ENCODE measurements at regions not wholly inside any gene's neighbourhood (a gene's known extent, or its start where the extent isn't known, plus 50 kb on each side); places are given as distances from the start of the nearest gene placed in this dataset.

- no peak overlapping the region for H3K18ac ChIP-seq (ENCODE audit: low read length)
- H3K79me1 ChIP-seq (ENCODE audit: low read depth, low read length) = no peaks in the 10 kb centered on the region
- H3K23ac ChIP-seq (ENCODE audit: low read depth, low read length, poor library complexity) = no peak overlapping the region
- H4K8ac ChIP-seq (ENCODE audit: low read depth, low read length) = no peak overlapping the region
- no peak overlapping the region for H2BK5ac ChIP-seq (ENCODE audit: low read length)
- no peak for DNase-seq (ENCODE audit: low spot score)
- no peak overlapping the region for H2AFZ ChIP-seq (ENCODE audit: low read length)
- no peak overlapping the region for H3K14ac ChIP-seq (ENCODE audit: low read length)
- H3K36me3 ChIP-seq (replicated peaks in 1 of 2; ENCODE audit: control insufficient read depth in 2 of 2, insufficient read depth in 2 of 2, low read length in 2 of 2) = no peaks in the 10 kb centered on the region
- no peak overlapping the region for H3K9ac ChIP-seq (ENCODE audit: low read depth, low read length, poor library complexity)
- no CpG with 5 or more reads among the region's 6 CpGs for WGBS, 2 donors (ENCODE audit: extremely low coverage in 2 of 2, insufficient read length in 2 of 2, insufficient replicate concordance in 1 of 2)
- H3K27me3 ChIP-seq (ENCODE audit: control insufficient read depth in 3 of 3, insufficient read depth in 3 of 3, low read depth in 1 of 3, low read length in 3 of 3) = no peaks in the 10 kb centered on the region
- H2AK5ac ChIP-seq (ENCODE audit: low read depth, low read length) = no peak overlapping the region
- no peak overlapping the region for H2BK120ac ChIP-seq (ENCODE audit: low read depth, low read length)
- H3K9me3 ChIP-seq (replicated peaks in 1 of 2; ENCODE audit: control insufficient read depth in 2 of 2, insufficient read depth in 1 of 2, low read depth in 1 of 2, low read length in 2 of 2) = no peaks in the 10 kb centered on the region
- H3K4me3 ChIP-seq (ENCODE audit: low read length in 2 of 2) = no peak overlapping the region
- H4K91ac ChIP-seq (ENCODE audit: low read depth, low read length, poor library complexity) = no peak overlapping the region
- no peak overlapping the region for H2BK12ac ChIP-seq (ENCODE audit: low read length)
- H3K4me1 ChIP-seq (ENCODE audit: control insufficient read depth in 2 of 2, insufficient read depth in 1 of 2, low read depth in 1 of 2, low read length in 2 of 2) = no peaks in the 10 kb centered on the region
- H3K4ac ChIP-seq (ENCODE audit: low read length) = no peak overlapping the region
- H3K4me2 ChIP-seq (ENCODE audit: insufficient read depth, low read length, poor library complexity, severe bottlenecking) = no peak overlapping the region
- H3K27ac ChIP-seq (replicated peaks; ENCODE audit: low read length) = no peak overlapping the region
- H2BK15ac ChIP-seq (ENCODE audit: low read length) = no peak overlapping the region
These were observed 97.4 kb upstream of the ARHGAP20 start for GRCh38 chr11:110809417-110810199.

DNA sequence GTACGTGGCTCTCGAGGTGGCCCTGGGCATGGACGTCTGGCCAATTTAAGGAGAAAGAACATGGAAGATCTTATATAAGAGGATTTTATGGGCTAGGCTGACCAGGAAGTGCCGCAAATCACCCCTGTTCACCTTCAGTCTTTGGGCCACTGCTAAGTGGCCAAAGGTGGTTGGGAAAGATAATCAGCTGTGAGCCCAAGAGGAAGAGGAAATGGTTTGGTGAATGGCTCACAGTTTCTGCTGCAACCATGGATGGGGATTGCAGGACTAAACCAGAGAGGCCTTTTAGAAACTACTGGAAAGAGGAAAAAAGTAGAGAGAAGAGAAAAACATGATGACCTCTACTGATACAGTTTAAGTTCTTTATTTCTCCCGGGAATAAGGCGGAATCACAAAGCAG, 96.0 kb upstream of the ARHGAP20 start:
- H4K8ac ChIP-seq (ENCODE audit: low read depth, low read length) = no peak overlapping the region
- no peak overlapping the region for H3K4me2 ChIP-seq (ENCODE audit: insufficient read depth, low read length, poor library complexity, severe bottlenecking)
- no peak overlapping the region for H3K23ac ChIP-seq (ENCODE audit: low read depth, low read length, poor library complexity)
- no peak overlapping the region for H4K91ac ChIP-seq (ENCODE audit: low read depth, low read length, poor library complexity)
- H3K36me3 ChIP-seq (replicated peaks in 1 of 2; ENCODE audit: control insufficient read depth in 2 of 2, insufficient read depth in 2 of 2, low read length in 2 of 2) = no peaks in the 10 kb centered on the region
- H2BK120ac ChIP-seq (ENCODE audit: low read depth, low read length) = no peak overlapping the region
- no peak overlapping the region for H3K27ac ChIP-seq (replicated peaks; ENCODE audit: low read length)
- DNase-seq (ENCODE audit: low spot score) = no peak
- no peaks in the 10 kb centered on the region for H3K9me3 ChIP-seq (replicated peaks in 1 of 2; ENCODE audit: control insufficient read depth in 2 of 2, insufficient read depth in 1 of 2, low read depth in 1 of 2, low read length in 2 of 2)
- no peak overlapping the region for H3K9ac ChIP-seq (ENCODE audit: low read depth, low read length, poor library complexity)
- H2AK5ac ChIP-seq (ENCODE audit: low read depth, low read length) = no peak overlapping the region
- H2BK5ac ChIP-seq (ENCODE audit: low read length) = no peak overlapping the region
- H3K27me3 ChIP-seq (ENCODE audit: control insufficient read depth in 3 of 3, insufficient read depth in 3 of 3, low read depth in 1 of 3, low read length in 3 of 3) = no peaks in the 10 kb centered on the region
- H3K4me1 ChIP-seq (ENCODE audit: control insufficient read depth in 2 of 2, insufficient read depth in 1 of 2, low read depth in 1 of 2, low read length in 2 of 2) = no peaks in the 10 kb centered on the region
- no peaks in the 10 kb centered on the region for H3K79me1 ChIP-seq (ENCODE audit: low read depth, low read length)
- H2BK15ac ChIP-seq (ENCODE audit: low read length) = no peak overlapping the region
- no CpG with 5 or more reads among the region's 6 CpGs for WGBS, 2 donors (ENCODE audit: extremely low coverage in 2 of 2, insufficient read length in 2 of 2, insufficient replicate concordance in 1 of 2)
- no peak overlapping the region for H3K4me3 ChIP-seq (ENCODE audit: low read length in 2 of 2)
- H3K14ac ChIP-seq (ENCODE audit: low read length) = no peak overlapping the region
- H3K18ac ChIP-seq (ENCODE audit: low read length) = no peak overlapping the region
- H2AFZ ChIP-seq (ENCODE audit: low read length) = no peak overlapping the region
- no peak overlapping the region for H3K4ac ChIP-seq (ENCODE audit: low read length)
- H2BK12ac ChIP-seq (ENCODE audit: low read length) = no peak overlapping the region

- no peak overlapping the region for H2BK15ac ChIP-seq (ENCODE audit: low read length)
- H3K4me2 ChIP-seq (ENCODE audit: insufficient read depth, low read length, poor library complexity, severe bottlenecking) = no peak overlapping the region
- no peak overlapping the region for H2BK5ac ChIP-seq (ENCODE audit: low read length)
- no peaks in the 10 kb centered on the region for H3K27me3 ChIP-seq (ENCODE audit: control insufficient read depth in 3 of 3, insufficient read depth in 3 of 3, low read depth in 1 of 3, low read length in 3 of 3)
- DNase-seq (ENCODE audit: low spot score) = no peak
- no peak overlapping the region for H3K14ac ChIP-seq (ENCODE audit: low read length)
- H3K4me1 ChIP-seq (ENCODE audit: control insufficient read depth in 2 of 2, insufficient read depth in 1 of 2, low read depth in 1 of 2, low read length in 2 of 2) = no peaks in the 10 kb centered on the region
- H3K36me3 ChIP-seq (replicated peaks in 1 of 2; ENCODE audit: control insufficient read depth in 2 of 2, insufficient read depth in 2 of 2, low read length in 2 of 2) = no peaks in the 10 kb centered on the region
- no peaks in the 10 kb centered on the region for H3K9me3 ChIP-seq (replicated peaks in 1 of 2; ENCODE audit: control insufficient read depth in 2 of 2, insufficient read depth in 1 of 2, low read depth in 1 of 2, low read length in 2 of 2)
- H2AK5ac ChIP-seq (ENCODE audit: low read depth, low read length) = no peak overlapping the region
- H2BK120ac ChIP-seq (ENCODE audit: low read depth, low read length) = no peak overlapping the region
- H2AFZ ChIP-seq (ENCODE audit: low read length) = no peak overlapping the region
- H3K4ac ChIP-seq (ENCODE audit: low read length) = no peak overlapping the region
- H4K91ac ChIP-seq (ENCODE audit: low read depth, low read length, poor library complexity) = no peak overlapping the region
- H4K8ac ChIP-seq (ENCODE audit: low read depth, low read length) = no peak overlapping the region
- no peak overlapping the region for H2BK12ac ChIP-seq (ENCODE audit: low read length)
- H3K9ac ChIP-seq (ENCODE audit: low read depth, low read length, poor library complexity) = no peak overlapping the region
- H3K79me1 ChIP-seq (ENCODE audit: low read depth, low read length) = no peaks in the 10 kb centered on the region
- H3K23ac ChIP-seq (ENCODE audit: low read depth, low read length, poor library complexity) = no peak overlapping the region
- no CpG with 5 or more reads among the region's 2 CpGs for WGBS, 2 donors (ENCODE audit: extremely low coverage in 2 of 2, insufficient read length in 2 of 2, insufficient replicate concordance in 1 of 2)
- H3K4me3 ChIP-seq (ENCODE audit: low read length in 2 of 2) = no peak overlapping the region
- no peak overlapping the region for H3K18ac ChIP-seq (ENCODE audit: low read length)
- H3K27ac ChIP-seq (replicated peaks; ENCODE audit: low read length) = no peak overlapping the region
These were observed 95.6 kb upstream of the ARHGAP20 start for GRCh38 chr11:110807801-110808200.

GRCh38 chr11:110805756-110806155, 93.5 kb upstream of the ARHGAP20 start:
- Histone ChIP-seq H3K4me2 (ENCODE audit: insufficient read depth, low read length, poor library complexity, severe bottlenecking) (no peak overlapping the region), H3K23ac (ENCODE audit: low read depth, low read length, poor library complexity) (no peak overlapping the region), H4K8ac (ENCODE audit: low read depth, low read length) (no peak overlapping the region), H3K27me3 (ENCODE audit: control insufficient read depth in 3 of 3, insufficient read depth in 3 of 3, low read depth in 1 of 3, low read length in 3 of 3) (no peaks in the 10 kb centered on the region), H2AK5ac (ENCODE audit: low read depth, low read length) (no peak overlapping the region), H3K14ac (ENCODE audit: low read length) (no peak overlapping the region), H2BK15ac (ENCODE audit: low read length) (no peak overlapping the region), H2BK12ac (ENCODE audit: low read length) (no peak overlapping the region), H3K4ac (ENCODE audit: low read length) (no peak overlapping the region), H3K4me3 (ENCODE audit: low read length in 2 of 2) (no peak overlapping the region), H3K79me1 (ENCODE audit: low read depth, low read length) (no peaks in the 10 kb centered on the region), H2AFZ (ENCODE audit: low read length) (no peak overlapping the region), H2BK120ac (ENCODE audit: low read depth, low read length) (no peak overlapping the region), H3K9ac (ENCODE audit: low read depth, low read length, poor library complexity) (no peak overlapping the region), H3K36me3 (replicated peaks in 1 of 2; ENCODE audit: control insufficient read depth in 2 of 2, insufficient read depth in 2 of 2, low read length in 2 of 2) (no peaks in the 10 kb centered on the region), H2BK5ac (ENCODE audit: low read length) (no peak overlapping the region), H3K9me3 (replicated peaks in 1 of 2; ENCODE audit: control insufficient read depth in 2 of 2, insufficient read depth in 1 of 2, low read depth in 1 of 2, low read length in 2 of 2) (no peaks in the 10 kb centered on the region), H3K18ac (ENCODE audit: low read length) (no peak overlapping the region), H4K91ac (ENCODE audit: low read depth, low read length, poor library complexity) (no peak overlapping the region), H3K4me1 (ENCODE audit: control insufficient read depth in 2 of 2, insufficient read depth in 1 of 2, low read depth in 1 of 2, low read length in 2 of 2) (no peaks in the 10 kb centered on the region), H3K27ac (replicated peaks; ENCODE audit: low read length) (no peak overlapping the region)
- WGBS, 2 donors (ENCODE audit: extremely low coverage in 2 of 2, insufficient read length in 2 of 2, insufficient replicate concordance in 1 of 2) = no CpG with 5 or more reads among the region's 1 CpG
- DNase-seq (ENCODE audit: low spot score) = no peak

All from neuronal stem cell (in vitro differentiated cells).